ENCODE measurements at regions not wholly inside any gene's neighbourhood (a gene's known extent, or its start where the extent isn't known, plus 50 kb on each side); places are given as distances from the start of the nearest gene placed in this dataset.
A peak's percentile ranks its signal among the peaks of the same experiment; 100 is the strongest.

DNA sequence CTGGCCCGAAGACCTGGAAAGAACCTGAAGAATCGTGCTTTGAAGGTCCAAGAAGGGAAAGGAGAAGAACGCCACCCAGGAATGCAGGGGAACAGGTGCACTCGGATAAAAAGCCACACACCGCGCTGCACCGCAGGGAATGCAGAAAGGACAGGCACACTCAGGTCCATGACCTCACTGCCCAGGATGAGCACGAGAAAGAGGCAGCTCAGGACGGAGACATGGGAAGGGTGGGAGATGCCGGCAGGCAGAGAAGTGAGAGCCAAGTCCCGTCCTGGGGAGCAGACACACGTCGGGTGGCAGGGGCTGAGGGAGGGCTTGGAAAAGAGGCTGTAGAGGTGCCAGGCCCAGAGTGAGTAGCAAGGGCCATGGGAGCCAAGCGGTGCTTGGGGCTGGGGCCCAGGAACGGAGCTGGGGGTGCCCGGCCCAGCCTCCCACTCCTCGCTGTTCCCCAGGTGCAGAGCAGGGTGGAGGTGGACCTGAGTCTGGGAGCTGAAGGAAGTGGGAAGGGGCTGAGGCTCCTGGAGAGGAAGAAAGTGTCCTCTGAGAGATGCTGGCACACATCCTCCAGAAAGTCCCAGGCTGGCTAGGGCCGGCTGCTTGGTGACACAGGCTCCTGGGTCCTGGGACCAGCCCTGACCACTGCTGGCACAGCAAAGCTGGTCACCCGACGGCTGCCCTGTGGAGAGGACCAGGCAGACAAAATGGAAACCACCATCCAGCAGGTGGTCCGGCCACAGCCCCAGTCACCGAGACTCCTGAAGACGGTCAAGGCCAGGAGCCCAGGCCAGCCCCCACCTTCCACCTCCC is 91.3 kb downstream of the PSMB1 start:
- in situ Hi-C loops (cut with HindIII; ENCODE audit: low pct_unique_long_range_greater_than_20kb, low sequenced_read_pairs): no loop called here
- no peak for TF ChIP-seq JUND (IDR thresholded peaks at IDR 0.05; ENCODE audit: low read depth)

DNA sequence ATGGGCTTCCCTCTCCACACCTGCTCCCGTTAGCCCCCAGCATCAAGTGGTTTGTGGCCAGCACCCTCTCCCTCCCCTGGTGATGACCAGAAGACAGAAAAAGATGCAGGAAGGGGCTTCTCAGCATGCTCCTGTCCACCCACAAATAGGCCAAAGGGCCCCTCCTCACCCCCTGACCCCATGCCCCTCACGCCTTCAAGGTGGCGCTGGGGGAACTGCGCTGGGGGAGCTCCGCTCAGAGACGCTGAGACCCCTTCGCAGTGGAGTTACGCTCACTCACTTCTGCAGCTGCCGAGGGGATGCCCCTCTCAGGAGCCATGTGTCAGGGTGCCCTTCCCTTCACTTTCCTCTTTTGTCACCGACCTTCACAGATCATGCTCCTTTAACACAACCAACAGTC is 92.0 kb downstream of the PSMB1 start:
- in situ Hi-C loops (cut with HindIII; ENCODE audit: low pct_unique_long_range_greater_than_20kb, low sequenced_read_pairs): no loop called here
- no peak for DNase-seq (ENCODE audit: low read depth in 1 of 2, low spot score in 1 of 2)
- no peak for TF ChIP-seq JUND (IDR thresholded peaks at IDR 0.05; ENCODE audit: low read depth)

More for the DNA sequence above, 91.3 kb downstream of the PSMB1 start:
- no peak for DNase-seq (ENCODE audit: low read depth in 1 of 2, low spot score in 1 of 2)

DNA sequence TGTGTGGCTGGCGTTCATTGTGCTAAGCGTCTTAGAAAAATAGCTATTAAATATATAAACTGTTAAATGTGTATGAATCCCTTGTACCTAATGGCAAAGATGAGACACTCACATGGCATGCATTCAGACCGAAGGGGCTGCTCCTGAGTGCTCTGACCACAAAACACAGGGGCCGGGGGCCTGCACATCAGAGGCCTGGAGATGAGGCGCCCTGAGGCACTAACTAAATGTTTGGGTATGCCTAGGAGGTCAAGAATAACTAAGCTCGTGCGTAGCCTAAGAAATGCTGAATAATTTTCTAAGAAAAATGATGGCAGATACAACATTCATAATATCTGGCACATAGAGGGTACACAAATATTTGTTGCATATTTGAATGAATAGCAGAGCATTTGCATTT is 92.5 kb downstream of the PSMB1 start:
- no peak for DNase-seq (ENCODE audit: low read depth in 1 of 2, low spot score in 1 of 2)
- in situ Hi-C loops (cut with HindIII; ENCODE audit: low pct_unique_long_range_greater_than_20kb, low sequenced_read_pairs): no loop called here
- no peak for TF ChIP-seq JUND (IDR thresholded peaks at IDR 0.05; ENCODE audit: low read depth)

DNA sequence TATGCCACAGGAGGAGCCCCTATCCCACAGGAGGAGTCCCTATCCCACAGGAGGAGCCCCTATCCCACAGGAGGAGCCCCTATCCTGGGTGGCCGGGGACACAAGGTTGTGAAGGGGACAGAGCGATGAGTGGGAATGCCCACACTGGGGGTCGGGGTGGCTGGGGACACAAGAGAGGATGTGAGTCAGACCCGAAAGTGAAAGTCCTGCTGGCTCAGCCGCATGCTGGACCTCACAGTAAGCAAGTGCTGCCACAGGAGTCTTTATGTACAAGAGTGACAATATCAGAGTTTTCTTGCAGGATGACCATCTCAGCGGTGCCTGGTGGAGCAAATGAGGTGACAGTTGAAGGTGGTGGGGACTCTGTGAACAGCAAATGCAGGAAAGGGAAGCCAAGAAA is 93.7 kb downstream of the PSMB1 start:
- peak in 1 of 2 experiments; percentile 19 for DNase-seq (ENCODE audit: low read depth in 1 of 2, low spot score in 1 of 2)
- no peak for TF ChIP-seq JUND (IDR thresholded peaks at IDR 0.05; ENCODE audit: low read depth)
- in situ Hi-C loops (cut with HindIII; ENCODE audit: low pct_unique_long_range_greater_than_20kb, low sequenced_read_pairs): no loop called here

DNA sequence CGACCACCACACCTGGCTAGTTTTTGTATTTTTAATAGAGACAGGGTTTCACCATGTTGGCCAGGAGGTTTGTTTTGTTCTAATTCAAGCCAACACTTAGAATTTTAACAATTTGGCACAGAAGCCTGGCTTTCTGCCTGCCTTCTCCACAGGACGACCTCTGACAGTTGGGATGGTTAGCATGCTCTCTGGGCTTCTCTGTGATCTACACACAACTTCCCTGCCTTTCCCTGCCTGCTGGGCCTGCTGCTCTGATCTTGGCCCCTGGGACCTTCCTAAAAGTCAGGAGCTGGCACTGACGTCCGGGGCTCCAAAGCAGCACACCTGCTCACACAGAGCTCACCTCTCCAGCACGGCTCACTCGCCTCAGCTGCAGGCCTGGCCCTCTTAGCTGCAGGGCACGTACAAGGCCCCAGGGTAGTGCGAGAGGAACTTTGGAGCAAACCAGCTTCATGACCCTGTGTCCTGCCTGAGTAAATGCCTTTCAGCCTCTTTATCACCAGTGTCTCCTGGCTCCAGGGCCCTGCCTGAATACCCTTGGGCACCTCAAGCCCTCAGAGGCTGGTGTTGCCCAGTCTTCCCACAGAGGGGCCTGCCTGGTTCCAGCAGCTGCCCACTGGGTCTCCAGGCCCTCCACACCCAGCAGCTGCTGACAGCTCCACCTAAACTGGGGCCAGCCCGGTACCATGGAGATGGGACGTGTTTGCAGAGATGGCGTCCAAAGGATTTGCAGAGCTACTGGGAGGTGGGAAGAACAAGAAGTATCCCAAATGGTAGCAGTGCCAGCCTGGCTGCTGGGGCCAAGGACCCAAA is 96.0 kb downstream of the PSMB1 start:
- no peak for TF ChIP-seq JUND (IDR thresholded peaks at IDR 0.05; ENCODE audit: low read depth)
- DNase-seq (ENCODE audit: low read depth in 1 of 2, low spot score in 1 of 2): no peak

More for the DNA sequence above, 96.0 kb downstream of the PSMB1 start:
- in situ Hi-C loops (cut with HindIII; ENCODE audit: low pct_unique_long_range_greater_than_20kb, low sequenced_read_pairs): no loop called here
